ENCODE measurements at regions not wholly inside any gene's neighbourhood (a gene's known extent, or its start where the extent isn't known, plus 50 kb on each side); places are given as distances from the start of the nearest gene placed in this dataset.

GRCh38 chr21:36587388-36587787 lies 107.5 kb upstream of the CLDN14 start:
- no peaks in the 10 kb centered on the region for H3K36me3 ChIP-seq (ENCODE audit: insufficient read depth, low read length)
- peaks cover 5% of the 10 kb centered on the region for H3K27me3 ChIP-seq (ENCODE audit: insufficient read depth, low read length)
- no peaks in the 10 kb centered on the region for H3K4me1 ChIP-seq (ENCODE audit: insufficient read depth, low read length)
- no peak overlapping the region for H3K4me3 ChIP-seq (ENCODE audit: low read length)
- no peaks in the 10 kb centered on the region for H3K9me3 ChIP-seq (ENCODE audit: low read length)
- no peak overlapping the region for H2AFZ ChIP-seq (ENCODE audit: low read depth, low read length)

GRCh38 chr21:36589352-36589971 lies 109.5 kb upstream of the SIM2 start:
- H3K9me3 ChIP-seq (ENCODE audit: low read length): no peaks in the 10 kb centered on the region
- no peaks in the 10 kb centered on the region for H3K36me3 ChIP-seq (ENCODE audit: insufficient read depth, low read length)
- peaks cover 5% of the 10 kb centered on the region for H3K27me3 ChIP-seq (ENCODE audit: insufficient read depth, low read length)
- H3K4me1 ChIP-seq (ENCODE audit: insufficient read depth, low read length): no peaks in the 10 kb centered on the region
- H3K4me3 ChIP-seq (ENCODE audit: low read length): no peak overlapping the region
- H2AFZ ChIP-seq (ENCODE audit: low read depth, low read length): no peak overlapping the region

GRCh38 chr21:36591326-36591970 lies 107.5 kb upstream of the SIM2 start:
- no peak overlapping the region for H2AFZ ChIP-seq (ENCODE audit: low read depth, low read length)
- H3K4me1 ChIP-seq (ENCODE audit: insufficient read depth, low read length): no peaks in the 10 kb centered on the region

GRCh38 chr21:36596174-36596573 lies 102.7 kb upstream of the SIM2 start:
- no peak overlapping the region for H2AFZ ChIP-seq (ENCODE audit: low read depth, low read length)
- no peak overlapping the region for H3K4me3 ChIP-seq (ENCODE audit: low read length)
- no peaks in the 10 kb centered on the region for H3K36me3 ChIP-seq (ENCODE audit: insufficient read depth, low read length)
- H3K9me3 ChIP-seq (ENCODE audit: low read length): peaks cover 2% of the 10 kb centered on the region
- H3K4me1 ChIP-seq (ENCODE audit: insufficient read depth, low read length): no peaks in the 10 kb centered on the region
- H3K27me3 ChIP-seq (ENCODE audit: insufficient read depth, low read length): peaks cover 2% of the 10 kb centered on the region

More at GRCh38 chr21:36591326-36591970, 107.5 kb upstream of the SIM2 start:
- no peak overlapping the region for H3K4me3 ChIP-seq (ENCODE audit: low read length)
- H3K9me3 ChIP-seq (ENCODE audit: low read length): peaks cover 2% of the 10 kb centered on the region
- no peaks in the 10 kb centered on the region for H3K36me3 ChIP-seq (ENCODE audit: insufficient read depth, low read length)
- peaks cover 5% of the 10 kb centered on the region for H3K27me3 ChIP-seq (ENCODE audit: insufficient read depth, low read length)

DNA sequence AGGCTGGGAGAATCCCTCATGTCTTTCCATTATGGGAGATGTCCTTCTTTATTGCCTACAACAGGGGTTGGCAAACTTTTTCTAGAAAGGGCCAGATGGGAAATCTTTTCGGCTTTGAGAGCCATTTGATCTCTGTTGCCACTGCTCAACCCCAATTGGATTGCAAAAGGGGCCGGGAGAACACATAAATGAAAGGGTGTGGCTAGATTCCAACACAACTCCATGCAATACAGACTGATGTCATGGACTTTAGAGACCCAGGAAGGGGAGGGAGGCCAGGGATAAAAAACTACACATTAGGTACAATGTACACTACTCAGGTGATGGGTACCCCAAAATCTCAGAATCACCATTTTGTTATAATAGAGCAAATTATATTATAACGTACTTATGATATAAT lies 97.6 kb upstream of the SIM2 start:
- no peaks in the 10 kb centered on the region for H3K4me1 ChIP-seq (ENCODE audit: insufficient read depth, low read length)
- peaks cover under 1% of the 10 kb centered on the region for H3K9me3 ChIP-seq (ENCODE audit: low read length)
- H3K27me3 ChIP-seq (ENCODE audit: insufficient read depth, low read length): peaks cover 5% of the 10 kb centered on the region
- H3K4me3 ChIP-seq (ENCODE audit: low read length): no peak overlapping the region
- no peak overlapping the region for H2AFZ ChIP-seq (ENCODE audit: low read depth, low read length)
- H3K36me3 ChIP-seq (ENCODE audit: insufficient read depth, low read length): no peaks in the 10 kb centered on the region

DNA sequence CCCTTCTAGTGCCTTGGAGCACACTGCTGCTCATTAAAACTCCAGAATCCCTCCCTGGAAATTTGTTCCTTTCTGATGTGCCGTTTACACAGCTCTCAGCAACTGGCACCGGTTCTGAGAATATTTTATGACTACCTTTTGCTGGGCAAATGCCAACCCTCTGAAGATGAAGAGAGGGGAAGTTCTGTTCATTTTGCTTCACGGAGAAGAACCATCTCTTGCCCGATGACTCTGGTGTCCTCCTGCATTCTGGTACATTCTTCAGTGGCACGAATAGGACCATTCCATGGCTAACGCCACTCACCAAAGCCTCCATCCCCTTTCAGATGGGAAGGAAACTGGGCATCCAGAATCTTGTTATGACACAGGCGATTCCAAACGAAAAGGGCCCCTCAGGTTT lies 96.2 kb upstream of the SIM2 start:
- Histone ChIP-seq H2AFZ (ENCODE audit: low read depth, low read length) (no peak overlapping the region), H3K36me3 (ENCODE audit: insufficient read depth, low read length) (no peaks in the 10 kb centered on the region), H3K9me3 (ENCODE audit: low read length) (no peaks in the 10 kb centered on the region), H3K4me3 (ENCODE audit: low read length) (no peak overlapping the region), H3K4me1 (ENCODE audit: insufficient read depth, low read length) (no peaks in the 10 kb centered on the region), H3K27me3 (ENCODE audit: insufficient read depth, low read length) (peaks cover 5% of the 10 kb centered on the region)

GRCh38 chr21:36603221-36603620 lies 95.7 kb upstream of the SIM2 start:
- Histone ChIP-seq H3K4me3 (ENCODE audit: low read length) (no peak overlapping the region), H3K27me3 (ENCODE audit: insufficient read depth, low read length) (peaks cover 5% of the 10 kb centered on the region), H3K36me3 (ENCODE audit: insufficient read depth, low read length) (no peaks in the 10 kb centered on the region), H2AFZ (ENCODE audit: low read depth, low read length) (no peak overlapping the region), H3K4me1 (ENCODE audit: insufficient read depth, low read length) (no peaks in the 10 kb centered on the region), H3K9me3 (ENCODE audit: low read length) (no peaks in the 10 kb centered on the region)

DNA sequence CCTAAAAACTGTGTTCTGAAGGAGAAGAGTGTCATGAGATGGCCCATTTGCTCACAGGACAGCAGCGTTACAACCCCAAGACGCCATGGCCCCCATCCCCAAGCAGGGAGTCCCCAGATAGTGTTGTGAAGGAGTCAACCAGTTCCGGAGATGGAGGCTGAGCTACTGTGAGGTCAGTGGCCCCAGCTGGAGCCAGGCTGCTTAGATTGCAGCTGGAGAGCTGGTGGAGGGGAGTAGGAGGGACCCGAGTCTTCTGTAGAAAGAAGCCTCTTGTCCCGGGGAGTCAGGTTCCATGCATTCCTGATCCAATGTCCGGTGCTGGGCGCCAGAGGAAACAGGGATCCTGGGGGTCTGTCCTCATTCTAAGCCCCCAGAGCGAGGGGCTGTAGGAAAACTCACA lies 93.5 kb upstream of the SIM2 start:
- Histone ChIP-seq H3K4me1 (ENCODE audit: insufficient read depth, low read length) (no peaks in the 10 kb centered on the region), H3K9me3 (ENCODE audit: low read length) (no peaks in the 10 kb centered on the region), H3K27me3 (ENCODE audit: insufficient read depth, low read length) (peaks cover 3% of the 10 kb centered on the region), H2AFZ (ENCODE audit: low read depth, low read length) (no peak overlapping the region), H3K4me3 (ENCODE audit: low read length) (no peak overlapping the region), H3K36me3 (ENCODE audit: insufficient read depth, low read length) (no peaks in the 10 kb centered on the region)

- Histone ChIP-seq H3K9me3 (ENCODE audit: low read length) (no peaks in the 10 kb centered on the region), H3K4me3 (ENCODE audit: low read length) (no peak overlapping the region), H3K36me3 (ENCODE audit: insufficient read depth, low read length) (no peaks in the 10 kb centered on the region), H2AFZ (ENCODE audit: low read depth, low read length) (peak overlapping the region; percentile 5), H3K27me3 (ENCODE audit: insufficient read depth, low read length) (peaks cover 8% of the 10 kb centered on the region), H3K4me1 (ENCODE audit: insufficient read depth, low read length) (no peaks in the 10 kb centered on the region)
These were observed 92.5 kb upstream of the SIM2 start for GRCh38 chr21:36606287-36606982.

GRCh38 chr21:36606983-36607325 lies 92.0 kb upstream of the SIM2 start:
- Histone ChIP-seq H2AFZ (ENCODE audit: low read depth, low read length) (no peak overlapping the region), H3K36me3 (ENCODE audit: insufficient read depth, low read length) (no peaks in the 10 kb centered on the region), H3K4me3 (ENCODE audit: low read length) (no peak overlapping the region), H3K27me3 (ENCODE audit: insufficient read depth, low read length) (peaks cover 10% of the 10 kb centered on the region), H3K4me1 (ENCODE audit: insufficient read depth, low read length) (no peaks in the 10 kb centered on the region), H3K9me3 (ENCODE audit: low read length) (no peaks in the 10 kb centered on the region)

DNA sequence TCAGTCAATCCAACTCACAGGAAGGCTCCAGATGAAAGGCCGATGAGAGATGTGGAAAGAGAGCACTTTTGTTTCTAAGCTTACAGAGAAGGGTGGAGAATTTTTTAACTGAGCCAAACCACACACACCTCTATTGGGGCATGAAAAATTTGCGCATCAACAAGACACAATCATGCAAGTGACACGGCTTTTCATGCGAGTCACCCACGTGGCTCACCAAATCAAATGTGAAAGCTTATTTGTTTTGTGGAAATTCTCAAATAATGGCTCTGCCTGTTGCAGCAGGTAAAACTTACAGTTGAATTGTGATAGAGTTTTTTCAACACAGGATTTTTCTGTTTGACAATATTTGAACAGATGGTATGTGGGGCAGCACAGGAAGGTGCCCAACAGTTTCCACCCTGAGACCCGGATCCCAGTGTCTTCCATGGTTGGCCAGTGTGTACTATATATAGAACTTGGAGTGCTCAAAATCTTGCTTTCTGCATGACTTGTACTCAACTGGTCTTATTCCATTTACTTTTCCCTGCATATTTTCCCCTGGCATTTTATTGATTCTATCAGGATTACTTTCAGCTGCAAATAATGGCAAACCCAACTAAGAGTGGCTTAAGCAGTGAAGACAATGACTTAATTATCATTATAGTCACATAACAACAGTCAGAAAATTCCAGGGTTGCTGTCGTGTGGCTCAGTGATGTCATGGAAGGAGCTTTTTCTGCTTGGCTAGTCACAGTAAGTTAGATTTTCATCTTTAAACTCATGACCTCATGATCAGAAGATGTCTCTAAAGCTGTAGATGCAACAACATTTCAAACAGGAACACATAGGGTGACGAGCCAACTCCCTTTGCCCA lies 90.6 kb upstream of the SIM2 start:
- H3K9me3 ChIP-seq (ENCODE audit: low read length): no peaks in the 10 kb centered on the region
- H3K4me1 ChIP-seq (ENCODE audit: insufficient read depth, low read length): no peaks in the 10 kb centered on the region
- H3K4me3 ChIP-seq (ENCODE audit: low read length): no peak overlapping the region
- peaks cover 10% of the 10 kb centered on the region for H3K27me3 ChIP-seq (ENCODE audit: insufficient read depth, low read length)
- H2AFZ ChIP-seq (ENCODE audit: low read depth, low read length): no peak overlapping the region
- H3K36me3 ChIP-seq (ENCODE audit: insufficient read depth, low read length): no peaks in the 10 kb centered on the region

- Histone ChIP-seq H3K4me1 (ENCODE audit: insufficient read depth, low read length) (no peaks in the 10 kb centered on the region), H3K27me3 (ENCODE audit: insufficient read depth, low read length) (peaks cover 10% of the 10 kb centered on the region)
These were observed 90.1 kb upstream of the SIM2 start for GRCh38 chr21:36608897-36609225.

DNA sequence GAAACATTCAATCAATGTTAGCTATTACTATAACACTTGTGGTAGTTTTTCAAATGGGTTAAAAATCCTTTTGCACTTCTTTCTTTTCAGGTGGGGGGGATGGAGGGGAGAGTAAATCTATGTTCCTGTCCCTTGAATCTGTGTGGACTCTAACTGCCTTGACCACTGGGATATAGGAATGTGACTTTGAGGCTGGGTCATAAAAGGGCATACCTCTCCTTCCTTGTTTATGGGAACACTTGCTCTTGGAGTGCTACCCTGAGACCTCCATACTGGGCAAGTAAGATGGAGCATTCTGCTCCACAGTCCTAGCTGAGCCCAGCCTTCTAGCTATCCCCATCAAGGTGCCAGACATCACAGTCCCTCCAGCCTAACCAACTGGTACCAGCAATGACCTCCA lies 89.3 kb upstream of the SIM2 start:
- H3K27me3 ChIP-seq (ENCODE audit: insufficient read depth, low read length): peaks cover 9% of the 10 kb centered on the region
- no peak overlapping the region for H2AFZ ChIP-seq (ENCODE audit: low read depth, low read length)
- H3K4me1 ChIP-seq (ENCODE audit: insufficient read depth, low read length): no peaks in the 10 kb centered on the region
- no peaks in the 10 kb centered on the region for H3K36me3 ChIP-seq (ENCODE audit: insufficient read depth, low read length)
- no peaks in the 10 kb centered on the region for H3K9me3 ChIP-seq (ENCODE audit: low read length)
- no peak overlapping the region for H3K4me3 ChIP-seq (ENCODE audit: low read length)

More at GRCh38 chr21:36608897-36609225, 90.1 kb upstream of the SIM2 start:
- Histone ChIP-seq H3K4me3 (ENCODE audit: low read length) (no peak overlapping the region), H3K9me3 (ENCODE audit: low read length) (no peaks in the 10 kb centered on the region), H3K36me3 (ENCODE audit: insufficient read depth, low read length) (no peaks in the 10 kb centered on the region), H2AFZ (ENCODE audit: low read depth, low read length) (no peak overlapping the region)

All from neuron (in vitro differentiated cells).